ENCODE measurements at regions not wholly inside any gene's neighbourhood (a gene's known extent, or its start where the extent isn't known, plus 50 kb on each side); places are given as distances from the start of the nearest gene placed in this dataset.
"Not testable (repeated sequence)": the region's sequence is repeated elsewhere in the genome, so short reads cannot be mapped to it uniquely, and the experiment has no call there.

DNA sequence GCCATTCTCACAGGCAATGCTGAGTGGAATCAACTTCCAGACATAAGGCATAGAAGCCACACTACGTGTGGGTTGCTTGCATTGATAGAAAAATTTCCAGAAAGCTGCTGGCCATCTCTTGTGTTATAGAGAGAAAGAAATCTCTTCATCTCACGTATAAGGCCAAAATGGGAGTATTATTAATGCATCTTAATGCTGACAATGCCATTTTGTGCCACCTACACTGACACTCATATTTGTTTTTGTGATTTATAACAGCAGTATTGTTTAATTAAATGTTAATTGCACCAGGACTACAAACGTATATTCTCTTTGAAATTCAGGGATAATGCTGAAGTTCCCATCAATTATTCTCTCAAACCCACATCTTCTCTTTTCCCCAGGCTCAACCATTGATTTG, 56.1 kb upstream of the TMEM132D start:
- in situ Hi-C loops (cut with MboI; ENCODE audit: low sequenced_read_pairs): no loop called here
- Histone ChIP-seq H3K27me3 (ENCODE audit: low read depth) (no peaks in the 10 kb centered on the region), H3K36me3 (replicated peaks) (no peaks in the 10 kb centered on the region), H3K9me3 (no peaks in the 10 kb centered on the region), H3K4me1 (no peaks in the 10 kb centered on the region), H3K4me3 (no peak overlapping the region)
- no peak for DNase-seq (ENCODE audit: low spot score in 2 of 2)

DNA sequence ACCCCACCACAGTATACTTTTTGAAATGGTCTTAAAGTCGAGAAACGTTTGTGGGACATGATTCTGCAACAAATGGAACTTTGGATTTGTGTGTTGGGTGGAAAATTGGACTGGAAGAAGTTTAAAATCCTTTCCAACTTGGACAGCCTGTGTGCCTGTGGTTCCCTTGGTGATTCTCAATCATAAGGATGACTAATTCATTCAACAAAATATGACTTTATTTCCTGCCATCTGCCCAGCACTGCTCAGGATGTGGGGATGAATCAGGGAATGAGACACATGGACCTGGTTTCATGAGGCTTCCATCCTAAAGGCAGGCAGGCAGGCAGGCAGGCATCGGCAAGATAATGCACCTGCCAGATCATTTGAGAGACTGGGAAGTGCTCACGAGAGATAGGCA, 57.3 kb upstream of the TMEM132D start:
- no peaks in the 10 kb centered on the region for H3K9me3 ChIP-seq
- in situ Hi-C loops (cut with MboI; ENCODE audit: low sequenced_read_pairs): no loop called here
- H3K36me3 ChIP-seq (replicated peaks): no peaks in the 10 kb centered on the region
- H3K27me3 ChIP-seq (ENCODE audit: low read depth): no peaks in the 10 kb centered on the region
- H3K4me3 ChIP-seq: no peak overlapping the region
- DNase-seq (ENCODE audit: low spot score in 2 of 2): no peak
- H3K4me1 ChIP-seq: no peaks in the 10 kb centered on the region

DNA sequence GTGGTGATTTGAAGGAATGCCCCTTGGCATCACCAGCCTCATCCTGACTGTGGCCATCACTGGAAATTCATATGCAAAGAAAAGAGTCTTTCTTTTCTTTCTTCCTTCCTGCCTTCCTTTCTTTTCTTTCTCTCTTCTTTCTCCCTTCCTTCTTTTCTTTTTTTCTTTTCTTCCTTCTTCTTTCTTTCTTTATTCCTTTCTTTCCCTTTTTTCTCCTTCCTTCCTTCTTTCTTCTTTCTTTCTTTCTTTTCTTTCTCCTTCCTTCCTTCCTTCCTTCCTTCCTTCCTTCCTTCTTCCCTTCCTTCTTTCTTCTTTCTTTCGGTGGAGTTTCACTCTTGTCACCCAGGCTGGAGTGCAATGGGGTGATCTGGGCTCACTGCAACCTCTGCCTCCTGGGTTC, 58.0 kb upstream of the TMEM132D start:
- H3K36me3 ChIP-seq (replicated peaks): no peaks in the 10 kb centered on the region
- H3K4me1 ChIP-seq: no peaks in the 10 kb centered on the region
- in situ Hi-C loops (cut with MboI; ENCODE audit: low sequenced_read_pairs): no loop called here
- DNase-seq (ENCODE audit: low spot score in 2 of 2): no peak
- H3K4me3 ChIP-seq: no peak overlapping the region
- H3K27me3 ChIP-seq (ENCODE audit: low read depth): no peaks in the 10 kb centered on the region
- H3K9me3 ChIP-seq: no peaks in the 10 kb centered on the region

DNA sequence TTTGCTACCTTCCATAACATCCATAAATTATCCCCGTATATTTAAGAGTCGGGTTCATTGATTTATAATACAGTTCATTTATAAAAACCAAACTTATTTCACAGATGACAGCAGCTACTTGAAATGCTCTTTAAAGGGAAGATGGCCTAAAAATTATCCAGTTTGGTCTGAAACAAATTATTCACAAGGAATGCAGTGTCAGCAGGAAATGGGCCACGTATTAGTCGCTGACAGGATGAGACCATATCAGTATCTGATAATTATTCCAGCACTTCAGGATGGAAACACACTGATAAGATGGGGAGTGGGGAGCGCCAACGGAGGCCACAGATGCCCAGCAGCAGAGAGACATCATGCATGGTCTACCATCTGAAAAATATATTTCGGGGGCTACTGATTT, 60.5 kb upstream of the TMEM132D start:
- no peak for DNase-seq (ENCODE audit: low spot score in 2 of 2)
- in situ Hi-C loops (cut with MboI; ENCODE audit: low sequenced_read_pairs): no loop called here
- Histone ChIP-seq H3K9me3 (no peaks in the 10 kb centered on the region), H3K36me3 (replicated peaks) (no peaks in the 10 kb centered on the region), H3K27me3 (ENCODE audit: low read depth) (no peaks in the 10 kb centered on the region), H3K4me3 (no peak overlapping the region), H3K4me1 (no peaks in the 10 kb centered on the region)

DNA sequence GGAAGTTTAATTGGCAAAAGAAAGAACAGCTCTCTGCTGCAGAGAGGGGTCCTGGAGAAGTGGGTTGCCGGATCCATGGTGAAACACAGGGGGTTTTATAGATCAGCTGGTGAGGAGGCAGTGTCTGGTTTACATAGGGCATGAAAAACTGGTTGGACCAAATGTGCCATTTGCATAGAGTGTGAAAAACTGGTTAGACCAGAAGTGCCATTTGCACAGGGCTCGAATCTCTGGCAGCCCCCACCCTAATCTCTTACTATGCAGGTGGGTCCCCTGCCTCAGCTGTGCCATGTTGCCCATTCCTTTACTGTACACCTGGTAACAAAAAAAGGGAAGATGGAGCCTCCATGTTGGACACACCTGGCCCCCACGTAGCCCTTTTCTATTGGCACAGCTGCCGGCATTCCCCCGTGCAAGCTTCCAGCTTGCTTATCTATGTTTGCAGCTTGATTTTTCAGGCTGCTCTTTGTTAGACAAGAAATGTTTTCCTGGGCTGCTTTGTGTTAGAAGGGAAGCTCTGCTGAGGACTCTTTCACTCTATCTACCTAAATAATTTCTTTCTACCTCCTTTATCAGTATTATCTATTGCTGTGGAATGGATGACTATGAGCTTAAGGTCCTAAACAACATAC, 61.1 kb upstream of the TMEM132D start:
- H3K27me3 ChIP-seq (ENCODE audit: low read depth): no peaks in the 10 kb centered on the region
- no peaks in the 10 kb centered on the region for H3K9me3 ChIP-seq
- H3K4me1 ChIP-seq: no peaks in the 10 kb centered on the region
- DNase-seq (ENCODE audit: low spot score in 2 of 2): no peak
- no peaks in the 10 kb centered on the region for H3K36me3 ChIP-seq (replicated peaks)
- in situ Hi-C loops (cut with MboI; ENCODE audit: low sequenced_read_pairs): no loop called here
- no peak overlapping the region for H3K4me3 ChIP-seq

DNA sequence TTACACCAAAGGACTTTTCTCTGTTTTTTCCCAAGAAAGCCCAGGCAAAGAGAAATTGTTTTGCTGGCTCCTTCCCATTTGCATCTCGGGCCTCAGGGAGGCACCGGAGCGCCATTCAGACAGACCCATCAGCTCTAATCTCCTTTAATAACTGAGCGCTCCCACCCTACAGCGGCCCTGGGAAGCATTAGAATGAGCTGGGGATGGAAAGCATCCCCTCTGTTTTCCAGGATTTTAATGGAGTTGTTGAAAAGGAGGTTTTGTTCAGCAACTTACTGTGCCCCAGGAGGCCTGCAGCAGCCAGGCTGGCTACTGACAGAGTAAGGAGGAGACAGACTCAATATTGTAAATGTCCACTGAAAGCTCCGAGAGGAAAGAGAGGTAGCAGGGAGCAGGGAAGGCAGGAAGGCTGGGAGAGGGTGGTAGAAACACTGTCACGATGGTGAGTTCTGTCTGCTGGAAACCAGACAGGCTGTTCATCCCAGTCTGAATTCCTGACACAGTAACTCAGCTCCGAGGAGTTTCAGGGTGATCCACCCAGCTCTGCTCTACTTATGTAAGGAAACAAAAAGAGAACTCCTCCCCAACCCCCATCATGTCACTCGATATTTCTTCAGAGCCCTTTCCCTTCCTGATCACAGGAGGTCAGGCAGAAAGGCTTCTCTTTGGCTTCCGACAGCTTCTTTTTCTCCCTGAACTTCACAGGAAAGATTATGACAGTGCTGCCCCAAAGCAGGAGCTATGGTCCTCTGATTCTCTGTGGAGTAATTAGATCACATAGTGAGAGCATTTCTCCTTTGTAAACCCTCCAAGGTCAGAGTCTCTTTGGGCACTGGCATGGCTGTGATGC, 62.5 kb upstream of the TMEM132D start:
- Histone ChIP-seq H3K4me3 (no peak overlapping the region), H3K27me3 (ENCODE audit: low read depth) (no peaks in the 10 kb centered on the region), H3K9me3 (no peaks in the 10 kb centered on the region), H3K36me3 (replicated peaks) (no peaks in the 10 kb centered on the region), H3K4me1 (no peaks in the 10 kb centered on the region)
- no peak for DNase-seq (ENCODE audit: low spot score in 2 of 2)
- in situ Hi-C loops (cut with MboI; ENCODE audit: low sequenced_read_pairs): no loop called here

DNA sequence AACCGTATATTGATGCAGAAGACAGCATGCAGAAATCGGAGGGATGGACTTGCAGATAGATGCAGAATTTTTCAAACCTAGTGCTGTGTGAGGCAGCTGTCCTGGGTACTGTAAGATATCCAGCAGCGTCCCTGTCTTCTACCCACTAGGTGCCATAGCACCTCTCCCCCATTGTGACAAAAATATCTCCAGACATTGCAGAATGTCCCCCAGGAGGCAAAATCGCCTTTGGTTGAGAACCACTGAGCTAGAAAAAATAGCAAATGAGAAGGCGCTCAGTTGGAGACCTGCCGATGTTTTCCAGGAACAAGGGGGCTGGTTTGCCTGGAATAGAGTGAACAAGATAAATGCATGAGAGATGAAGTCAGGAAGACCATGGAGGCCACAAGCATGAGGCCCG, 67.9 kb upstream of the TMEM132D start:
- H3K27me3 ChIP-seq (ENCODE audit: low read depth): no peaks in the 10 kb centered on the region
- in situ Hi-C loops (cut with MboI; ENCODE audit: low sequenced_read_pairs): no loop called here
- no peaks in the 10 kb centered on the region for H3K36me3 ChIP-seq (replicated peaks)
- H3K4me1 ChIP-seq: no peaks in the 10 kb centered on the region
- H3K4me3 ChIP-seq: no peak overlapping the region
- no peak for DNase-seq (ENCODE audit: low spot score in 2 of 2)
- no peaks in the 10 kb centered on the region for H3K9me3 ChIP-seq

DNA sequence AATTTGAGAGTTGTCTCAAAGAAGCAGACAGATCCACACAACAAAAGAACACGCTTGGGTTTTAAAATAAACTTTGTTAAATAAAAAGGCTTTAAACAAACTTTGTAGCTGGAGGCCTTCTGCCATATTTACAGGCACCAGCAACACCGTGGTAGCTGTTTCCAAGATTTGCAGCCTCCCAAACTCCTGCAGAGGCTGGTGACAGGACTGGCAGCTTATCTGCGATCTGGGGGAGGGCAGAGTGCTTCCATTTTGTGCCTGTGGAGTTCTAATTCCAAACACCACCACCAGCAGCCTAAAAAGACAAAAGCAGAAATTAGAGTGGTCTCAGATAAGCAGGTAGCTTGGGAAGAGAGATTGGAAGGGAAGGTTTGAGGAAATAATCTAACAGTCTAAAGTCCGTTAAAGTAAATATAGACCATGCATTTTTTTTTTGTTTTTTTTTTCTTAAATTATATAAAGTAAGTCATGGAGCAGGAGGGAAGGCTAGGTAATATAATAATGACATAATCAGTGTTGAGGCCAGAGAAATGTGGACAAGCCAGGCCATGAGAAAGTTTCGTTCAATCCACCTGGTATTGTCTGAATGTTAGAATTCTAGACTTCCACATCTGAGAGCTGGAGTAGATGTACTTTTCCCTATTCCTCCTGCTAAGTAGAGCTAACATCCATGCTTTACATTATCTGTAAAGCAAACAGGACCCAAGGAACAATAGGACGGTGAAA, 69.6 kb upstream of the TMEM132D start:
- H3K9me3 ChIP-seq: no peaks in the 10 kb centered on the region
- H3K4me3 ChIP-seq: no peak overlapping the region
- no peaks in the 10 kb centered on the region for H3K36me3 ChIP-seq (replicated peaks)
- DNase-seq (ENCODE audit: low spot score in 2 of 2): no peak
- in situ Hi-C loops (cut with MboI; ENCODE audit: low sequenced_read_pairs): no loop called here
- H3K4me1 ChIP-seq: no peaks in the 10 kb centered on the region
- no peaks in the 10 kb centered on the region for H3K27me3 ChIP-seq (ENCODE audit: low read depth)

DNA sequence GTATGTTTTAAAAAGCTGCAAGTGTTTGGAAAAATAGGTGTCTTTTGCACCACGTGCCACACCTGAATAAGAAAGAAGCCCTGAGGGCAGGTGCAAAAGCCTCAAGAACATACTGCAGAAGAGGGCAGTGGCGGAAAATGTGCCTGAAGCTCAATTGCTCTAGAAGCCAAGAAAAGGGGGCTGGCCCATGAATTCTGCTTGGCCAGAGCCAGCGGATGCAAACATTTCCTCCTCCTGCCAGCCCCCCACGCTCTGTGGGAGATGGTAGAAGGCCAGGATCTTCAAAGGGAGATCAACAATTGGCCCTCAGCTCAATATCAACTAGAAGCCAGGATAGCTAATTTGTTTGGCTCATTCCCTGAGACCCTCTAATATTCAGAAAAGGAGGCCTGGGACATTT, 80.3 kb upstream of the TMEM132D start:
- in situ Hi-C loops (cut with MboI; ENCODE audit: low sequenced_read_pairs): no loop called here
- Histone ChIP-seq H3K4me1 (no peaks in the 10 kb centered on the region), H3K27me3 (ENCODE audit: low read depth) (no peaks in the 10 kb centered on the region), H3K9me3 (no peaks in the 10 kb centered on the region), H3K4me3 (no peak overlapping the region), H3K36me3 (replicated peaks) (no peaks in the 10 kb centered on the region)
- DNase-seq (ENCODE audit: low spot score in 2 of 2): no peak

DNA sequence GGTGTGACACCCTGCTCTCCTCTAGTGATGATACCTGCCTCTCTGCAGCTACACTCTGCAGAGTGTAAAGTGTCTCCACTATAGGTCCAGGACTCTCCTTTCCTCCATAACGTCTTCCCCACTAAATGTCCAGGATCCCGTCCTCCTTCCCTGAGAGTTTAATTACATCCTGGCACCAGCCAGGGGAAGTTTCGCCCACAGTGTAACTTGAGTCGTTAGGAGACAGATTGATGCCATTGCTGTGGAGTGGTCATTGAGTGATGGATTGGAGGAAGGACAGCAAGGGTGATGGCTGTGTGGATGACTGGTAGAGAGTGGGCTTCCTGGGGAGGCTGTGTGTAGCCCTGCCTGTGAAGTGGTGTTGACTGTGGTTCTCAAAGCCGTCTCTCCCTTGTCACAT, 84.0 kb upstream of the TMEM132D start:
- Histone ChIP-seq H3K4me3 (no peak overlapping the region), H3K36me3 (replicated peaks) (no peaks in the 10 kb centered on the region), H3K9me3 (no peaks in the 10 kb centered on the region), H3K4me1 (no peaks in the 10 kb centered on the region), H3K27me3 (ENCODE audit: low read depth) (no peaks in the 10 kb centered on the region)
- in situ Hi-C loops (cut with MboI; ENCODE audit: low sequenced_read_pairs): no loop called here
- no peak for DNase-seq (ENCODE audit: low spot score in 2 of 2)

DNA sequence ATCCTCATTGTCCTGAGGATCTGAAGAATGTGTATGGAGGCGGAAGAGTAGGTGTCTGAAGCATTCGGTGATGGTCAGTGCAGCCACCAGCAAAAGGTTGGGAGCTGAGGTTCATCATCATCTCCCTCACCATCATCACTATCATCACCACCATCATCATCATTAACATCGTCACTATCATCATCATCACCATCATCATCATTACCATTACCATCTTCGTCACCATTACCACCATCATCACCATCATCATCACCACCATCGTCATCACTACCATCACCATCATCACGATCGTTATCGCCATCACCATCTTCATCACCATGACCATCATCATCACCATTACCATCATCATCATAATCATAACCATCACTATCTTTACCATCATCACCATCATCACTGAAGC, 90.8 kb upstream of the TMEM132D start:
- no peaks in the 10 kb centered on the region for H3K36me3 ChIP-seq (replicated peaks)
- no peaks in the 10 kb centered on the region for H3K4me1 ChIP-seq
- no peak for DNase-seq (ENCODE audit: low spot score in 2 of 2)
- no peak overlapping the region for H3K4me3 ChIP-seq
- no peaks in the 10 kb centered on the region for H3K27me3 ChIP-seq (ENCODE audit: low read depth)
- no peaks in the 10 kb centered on the region for H3K9me3 ChIP-seq
- in situ Hi-C loops (cut with MboI; ENCODE audit: low sequenced_read_pairs): no loop called here

DNA sequence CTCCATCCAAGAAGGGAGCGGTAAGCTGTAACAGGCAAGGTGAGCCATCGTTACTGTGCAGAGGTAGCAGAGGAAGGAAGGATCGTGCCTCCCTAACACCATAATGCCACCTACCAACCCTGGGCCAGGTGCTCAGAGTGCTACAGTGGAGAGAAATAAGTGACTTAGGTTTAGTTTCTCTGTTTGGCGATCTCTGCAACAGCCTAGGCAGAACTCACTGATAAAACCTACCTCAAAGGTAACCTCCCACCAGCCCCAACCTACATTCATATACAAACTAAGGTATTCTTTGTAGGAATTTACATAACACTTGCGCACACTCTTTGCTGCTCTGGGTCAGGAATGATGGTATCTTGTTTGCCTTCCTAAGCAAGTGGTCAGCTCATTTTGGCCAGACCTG, 93.4 kb upstream of the TMEM132D start:
- no peaks in the 10 kb centered on the region for H3K4me1 ChIP-seq
- H3K36me3 ChIP-seq (replicated peaks): no peaks in the 10 kb centered on the region
- H3K27me3 ChIP-seq (ENCODE audit: low read depth): no peaks in the 10 kb centered on the region
- DNase-seq (ENCODE audit: low spot score in 2 of 2): no peak
- H3K4me3 ChIP-seq: no peak overlapping the region
- in situ Hi-C loops (cut with MboI; ENCODE audit: low sequenced_read_pairs): no loop called here
- H3K9me3 ChIP-seq: no peaks in the 10 kb centered on the region

DNA sequence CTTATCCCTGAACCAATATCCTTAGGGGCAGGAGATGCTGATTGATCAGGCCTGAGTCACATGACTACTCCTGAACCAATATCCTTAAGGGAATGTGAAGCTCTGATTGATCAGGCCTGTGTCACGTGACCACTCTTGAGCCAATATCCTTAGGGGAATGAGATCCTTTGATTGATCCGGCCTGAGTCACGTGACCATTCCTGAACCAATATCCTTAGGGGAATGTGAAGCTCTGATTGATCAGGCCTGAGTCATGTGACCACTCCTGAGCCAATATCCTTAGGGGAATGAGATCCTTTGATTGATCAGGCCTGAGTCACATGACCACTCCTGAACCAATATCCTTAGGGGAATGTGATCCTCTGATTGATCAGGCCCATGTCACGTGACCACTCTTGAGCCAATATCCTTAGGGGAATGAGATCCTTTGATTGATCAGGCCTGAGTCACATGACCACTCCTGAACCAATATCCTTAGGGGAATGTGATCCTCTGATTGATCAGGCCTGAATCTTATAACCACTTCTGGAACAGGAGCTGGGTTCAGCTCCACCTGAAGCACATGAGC, 100.6 kb upstream of the TMEM132D start:
- H3K4me1 ChIP-seq; H3K9me3 ChIP-seq; H3K36me3 ChIP-seq (replicated peaks); H3K4me3 ChIP-seq; DNase-seq (ENCODE audit: low spot score in 2 of 2); in situ Hi-C loops (cut with MboI; ENCODE audit: low sequenced_read_pairs); H3K27me3 ChIP-seq (ENCODE audit: low read depth): not testable (repeated sequence)

DNA sequence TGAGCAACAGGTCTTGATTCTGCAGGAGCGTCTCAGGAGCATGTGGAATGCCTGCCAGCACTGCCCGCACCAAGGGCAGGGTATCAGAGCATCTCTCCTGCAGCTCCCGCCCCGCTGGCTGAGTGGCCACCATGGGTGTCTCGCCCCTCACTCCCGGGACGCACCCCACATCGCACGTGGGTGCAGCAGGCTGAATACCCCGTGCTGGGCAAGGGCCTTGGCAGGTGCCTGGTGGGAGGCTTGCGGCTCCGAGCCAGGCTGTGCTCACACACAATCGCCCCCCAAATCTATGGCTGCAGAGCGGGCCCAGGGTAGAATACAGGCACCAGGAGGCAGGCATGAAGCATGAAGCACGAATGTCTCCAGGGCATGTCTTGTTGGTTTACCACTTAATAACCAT, 103.9 kb upstream of the TMEM132D start:
- in situ Hi-C loops (cut with MboI; ENCODE audit: low sequenced_read_pairs): no loop called here
- Histone ChIP-seq H3K27me3 (ENCODE audit: low read depth) (no peaks in the 10 kb centered on the region), H3K4me1 (no peaks in the 10 kb centered on the region), H3K9me3 (no peaks in the 10 kb centered on the region), H3K4me3 (no peak overlapping the region), H3K36me3 (replicated peaks) (no peaks in the 10 kb centered on the region)
- DNase-seq (ENCODE audit: low spot score in 2 of 2): no peak
